NCI-H1092 treated with DMSO at 0.1 percent for 48 hours (cell line): ENCODE measurements at regions not wholly inside any gene's neighbourhood (a gene's known extent, or its start where the extent isn't known, plus 50 kb on each side); places are given as distances from the start of the nearest gene placed in this dataset.

ENCODE experiments used
- DNase-seq: peaks from one replicate; lab custom pipeline; 2025; lab: John Stamatoyannopoulos, UW

DNA sequence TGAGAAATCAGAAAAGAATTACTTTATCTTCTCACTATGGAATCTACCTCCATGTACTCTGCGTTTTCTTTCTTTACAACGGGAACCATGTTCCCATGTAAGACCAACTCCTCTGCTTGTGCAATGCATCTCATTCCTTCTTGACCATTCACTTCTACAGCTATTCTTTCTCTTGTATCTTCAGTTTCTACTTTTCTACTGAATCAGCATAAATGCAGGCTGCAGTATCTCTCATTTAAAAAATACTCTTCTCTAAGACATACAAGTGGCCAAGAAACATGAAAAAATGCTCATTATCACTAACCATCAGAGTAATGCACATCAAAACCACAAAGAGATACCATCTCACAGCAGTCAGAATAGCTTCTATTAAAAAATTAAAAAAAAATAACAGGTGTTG, 74.1 kb upstream of the NANOGP8 start:
- DNase-seq: no peak

DNA sequence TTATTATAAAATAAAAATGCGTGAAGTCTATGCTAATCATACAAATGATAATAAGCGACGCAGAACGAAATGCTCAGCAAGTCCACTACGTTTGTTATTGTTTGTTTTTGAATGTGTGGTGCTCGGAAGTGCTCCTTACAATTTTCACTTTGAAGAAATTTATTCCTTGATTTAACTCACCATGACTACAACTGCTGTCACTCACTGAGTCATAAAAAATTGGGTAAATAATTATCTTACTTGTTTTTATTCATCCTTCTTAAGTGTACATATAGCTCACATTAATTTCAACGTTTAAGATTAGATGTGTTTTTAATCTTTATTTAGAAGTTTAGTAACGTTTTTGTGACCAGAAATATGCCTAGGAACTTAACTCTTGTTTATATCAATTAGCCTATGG, 66.7 kb upstream of the NANOGP8 start:
- no peak for DNase-seq

DNA sequence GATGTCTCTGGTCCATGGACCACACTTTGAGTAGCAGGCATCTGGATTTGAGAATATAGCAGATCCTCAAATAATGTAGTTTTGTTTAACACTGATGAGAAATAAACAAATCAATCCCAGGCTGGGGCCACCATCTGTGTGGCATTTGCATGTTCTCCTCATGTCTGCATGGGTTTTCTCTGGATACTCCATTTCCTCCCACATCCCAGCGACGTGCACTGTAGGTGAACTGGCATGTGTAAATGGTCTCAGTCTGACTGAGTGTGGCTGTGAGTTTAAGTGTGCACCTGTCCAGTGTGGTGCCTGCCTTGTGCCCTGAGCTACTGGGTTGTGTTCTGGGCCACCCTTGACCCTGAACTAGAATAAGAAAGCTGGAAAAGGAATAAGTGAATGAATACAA, 66.3 kb upstream of the NANOGP8 start:
- DNase-seq: no peak

DNA sequence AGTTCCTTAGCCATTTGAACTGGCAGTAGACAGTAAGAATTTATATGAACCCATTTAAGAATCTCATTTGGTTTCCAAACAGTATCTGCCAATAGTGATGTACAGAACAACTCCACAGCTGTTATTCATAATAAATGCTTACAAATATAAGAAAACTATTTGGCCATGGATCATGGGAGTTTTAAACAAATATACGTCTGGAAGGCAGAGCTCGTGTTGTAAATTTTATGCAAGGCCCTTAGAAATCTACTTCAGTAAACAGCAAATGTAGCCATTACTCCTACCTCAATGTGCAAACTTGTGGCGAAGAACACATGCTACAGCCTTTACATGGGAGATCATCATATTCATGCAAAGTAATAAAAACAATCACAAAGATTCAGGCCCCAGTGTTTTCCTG, 65.3 kb upstream of the NANOGP8 start:
- no peak for DNase-seq

DNA sequence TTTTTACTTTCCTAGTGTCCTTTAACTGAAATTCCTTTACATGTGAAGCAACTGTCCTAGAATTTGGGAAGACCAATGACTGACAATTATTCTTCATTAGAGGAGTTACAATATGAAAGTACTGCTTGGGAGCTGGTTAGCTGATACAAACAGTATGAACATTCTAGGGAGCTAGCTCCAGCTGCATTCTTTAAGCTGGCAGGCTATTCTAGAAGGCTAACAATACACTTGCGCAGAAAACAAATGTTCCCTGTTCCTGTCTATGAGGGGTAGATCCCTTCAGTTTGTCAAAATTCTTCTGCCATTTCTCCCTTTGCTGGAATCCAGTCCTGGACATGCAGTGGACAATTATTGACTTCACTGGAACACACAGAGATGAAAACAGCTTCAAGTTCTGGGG, 60.2 kb upstream of the NANOGP8 start:
- DNase-seq: no peak

DNA sequence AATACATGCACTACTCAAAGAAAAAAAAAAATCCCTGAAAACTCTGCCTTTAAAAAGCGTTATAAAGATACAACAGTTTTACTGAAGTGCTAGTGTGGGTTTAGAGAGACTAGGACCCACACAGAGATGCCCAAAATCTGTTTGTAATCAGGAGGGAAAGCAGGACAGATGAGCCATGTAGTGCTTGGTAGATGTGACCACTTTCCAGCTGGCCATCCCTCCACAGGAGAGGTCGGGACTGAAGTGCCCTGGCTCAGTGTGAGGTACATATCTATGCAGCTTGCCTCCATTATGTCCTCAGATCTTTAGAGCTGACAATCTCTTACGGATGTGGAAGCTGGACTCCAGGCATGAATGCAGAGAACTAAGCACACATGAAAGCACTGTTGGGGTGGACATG, 57.5 kb upstream of the NANOGP8 start:
- DNase-seq: no peak

DNA sequence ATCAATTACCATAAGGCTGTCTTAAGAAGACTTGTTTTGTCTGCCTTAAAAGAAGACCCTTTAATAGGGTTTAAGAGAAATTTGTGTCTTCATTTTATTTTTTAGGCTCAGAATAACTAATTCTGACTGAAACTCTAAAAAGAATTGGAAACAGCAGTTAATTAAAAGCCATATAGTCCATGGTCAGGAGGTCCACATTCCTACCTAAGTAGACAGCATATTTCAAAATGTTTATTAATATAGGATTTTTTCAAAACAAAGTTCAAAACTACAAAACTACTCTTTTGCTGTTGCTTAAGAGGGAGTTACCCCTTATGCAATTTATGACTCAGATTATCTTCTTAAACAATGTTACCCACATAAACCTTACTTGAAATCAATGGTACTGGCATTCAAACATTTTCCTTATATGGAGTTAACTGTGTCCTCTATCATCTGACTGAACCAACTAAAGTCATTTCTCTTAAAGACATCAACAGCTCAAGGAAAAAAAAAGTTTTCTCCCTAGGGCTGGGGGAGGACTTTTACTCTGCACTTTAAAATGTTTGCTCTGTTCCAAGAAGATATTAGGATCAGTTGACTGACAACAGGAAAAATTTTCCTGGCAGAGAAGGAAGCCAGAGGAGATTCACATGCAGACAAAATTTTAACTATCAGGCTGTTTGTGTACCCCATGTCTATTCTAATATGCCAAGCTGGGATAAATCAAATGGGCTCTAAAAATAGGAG, 56.8 kb upstream of the NANOGP8 start:
- DNase-seq: no peak

DNA sequence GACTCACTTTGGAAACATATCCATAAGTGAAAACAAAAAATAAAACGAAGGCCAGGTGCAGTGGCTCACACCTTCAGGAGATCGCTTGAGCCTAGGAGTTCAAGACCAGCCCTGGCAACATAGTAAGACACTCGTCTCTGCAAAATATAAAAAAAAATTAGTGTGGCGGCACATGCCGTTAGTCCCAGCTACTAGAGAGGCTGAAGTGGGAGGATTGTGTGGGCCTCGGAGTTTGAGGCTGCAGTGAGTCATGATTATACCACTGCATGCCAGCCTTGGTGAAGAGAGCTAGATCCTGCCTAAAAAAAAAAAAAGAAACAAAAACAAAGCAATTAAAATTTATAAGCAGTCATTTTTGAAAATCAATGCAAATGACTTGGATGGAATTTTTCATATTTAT, 54.7 kb upstream of the NANOGP8 start:
- no peak for DNase-seq

DNA sequence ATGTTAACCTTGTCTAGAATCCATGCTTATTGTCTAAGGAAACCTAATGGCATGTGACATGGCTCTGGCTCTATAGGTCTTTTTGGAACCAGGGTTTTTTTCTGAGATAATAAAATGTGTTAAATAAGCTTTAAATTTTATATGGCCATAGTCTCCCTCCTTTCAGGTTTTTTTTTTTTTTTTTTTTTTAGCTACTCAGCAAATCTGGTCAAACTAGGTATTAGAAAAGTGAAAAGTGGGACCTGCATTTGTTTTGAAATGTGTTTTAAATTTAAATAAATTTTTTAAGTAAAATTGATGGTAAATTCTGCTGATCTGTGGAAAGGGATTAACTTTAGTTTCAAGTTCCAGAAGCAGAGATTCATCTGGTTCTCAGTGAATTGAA, 52.1 kb upstream of the NANOGP8 start:
- no peak for DNase-seq

DNA sequence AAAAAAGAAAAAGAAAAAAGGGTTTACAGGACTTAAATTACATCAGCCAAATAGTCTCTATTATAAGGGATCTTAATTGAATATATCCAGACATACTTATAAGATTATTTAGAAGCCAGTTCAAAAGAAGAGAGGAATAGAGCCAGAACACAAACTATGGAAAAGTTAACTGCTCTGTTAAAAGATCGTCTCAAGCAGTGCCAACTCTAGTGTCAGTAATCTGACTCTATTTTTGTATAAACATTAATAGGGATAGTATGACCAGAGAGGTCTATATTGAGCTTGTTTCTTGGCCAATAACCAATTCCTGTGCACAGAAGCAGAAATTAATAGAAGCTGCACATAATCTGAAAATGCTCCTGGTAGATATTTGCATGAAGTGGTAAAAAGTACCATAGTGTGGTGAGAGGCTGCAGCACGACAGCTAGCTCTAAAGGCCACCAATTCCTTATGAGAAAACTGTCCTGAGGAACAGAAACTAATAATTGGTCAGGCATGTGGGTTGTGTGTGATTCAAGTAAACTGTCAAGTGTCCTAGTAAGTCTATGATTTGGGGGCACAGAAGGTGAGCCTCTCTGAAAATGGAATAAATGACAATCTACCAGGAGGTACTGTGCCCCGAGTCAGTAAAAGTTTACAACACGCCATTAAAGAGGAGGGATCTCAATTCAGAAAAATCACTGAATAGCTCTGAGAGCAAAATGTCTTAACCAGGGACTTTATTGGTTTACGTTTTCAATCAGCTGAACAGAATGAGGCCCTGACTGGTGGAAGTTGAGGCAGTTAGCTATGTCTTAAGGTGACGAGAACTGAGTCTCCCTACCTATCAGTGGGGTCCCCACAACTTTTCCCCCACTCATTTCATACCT, 51.5 kb upstream of the NANOGP8 start:
- no peak for DNase-seq
